RWPE1 (cell line): ENCODE measurements at regions not wholly inside any gene's neighbourhood (a gene's known extent, or its start where the extent isn't known, plus 50 kb on each side); places are given as distances from the start of the nearest gene placed in this dataset.

Experiments used
- CTCF ChIA-PET: fragments of 350-600 bp; sonication (Branson Sonifier 250); formaldehyde crosslinking; extraction: SDS; loops from one replicate; lab custom pipeline; 2021; lab: Yijun Ruan, JAX
- POLR2A ChIA-PET: fragments of 400-600 bp; formaldehyde crosslinking; extraction: SDS; loops from one replicate; lab custom pipeline; 2020; ENCODE audit warnings: antibody characterized with exemption; ENCODE audit not compliant: low non-redundant PET; lab: Yijun Ruan, JAX
- DNase-seq: peaks from one replicate; pipeline ENCODE4 v3.0.0; 2012; ENCODE audit warnings: low spot score
- H3K27ac ChIP-seq: fragments of 450-650 bp; 2 replicates; pipeline ENCODE4 v1.5.1; 2017
- CTCF ChIP-seq: fragments of 450-650 bp; conservative IDR thresholded peaks from 2 replicates; pipeline ENCODE4 v1.5.1; 2017; ENCODE audit warnings: low read depth, mild to moderate bottlenecking

GRCh38 chr5:35458824-35459207 lies 158.8 kb upstream of the SPEF2 start:
- peak; percentile 33 for DNase-seq
- no peak overlapping the region for H3K27ac ChIP-seq
- ChIA-PET CTCF (no interaction called here), POLR2A (no interaction called here)
- no peak for TF ChIP-seq CTCF

GRCh38 chr5:35457912-35458823 lies 159.5 kb upstream of the SPEF2 start:
- POLR2A ChIA-PET: no interaction called here
- no peak for TF ChIP-seq CTCF
- CTCF ChIA-PET: no interaction called here
- no peak for DNase-seq
- H3K27ac ChIP-seq: no peak overlapping the region; the same call in 1 of the 2 replicates

- no peak for DNase-seq
- no peak for TF ChIP-seq CTCF
- ChIA-PET CTCF (interaction anchor here (0.6 kb wide), 1 partner anchor 23 kb away, joined by 6 read pairs; no protein-coding TSS in a partner anchor), POLR2A (no interaction called here)
- H3K27ac ChIP-seq: no peak overlapping the region
These were observed 161.2 kb upstream of the SPEF2 start for GRCh38 chr5:35456506-35456905.

- no peak overlapping the region for H3K27ac ChIP-seq
- ChIA-PET POLR2A (no interaction called here), CTCF (interaction anchor here (0.8 kb wide), 1 partner anchor 356 kb away, joined by 3 read pairs; no protein-coding TSS in a partner anchor)
- no peak for DNase-seq
- TF ChIP-seq CTCF: no peak
These were observed 163.6 kb upstream of the SPEF2 start for GRCh38 chr5:35454011-35454525.

GRCh38 chr5:35443803-35444595 lies 173.7 kb upstream of the SPEF2 start:
- ChIA-PET POLR2A (no interaction called here), CTCF (interaction anchor here (0.6 kb wide), 1 partner anchor 252 kb away, joined by 6 read pairs; no protein-coding TSS in a partner anchor)
- H3K27ac ChIP-seq: no peak overlapping the region
- DNase-seq: no peak
- TF ChIP-seq CTCF: no peak
